Sciatic nerve (tissue), 2 donors: ENCODE measurements at regions not wholly inside any gene's neighbourhood (a gene's known extent, or its start where the extent isn't known, plus 50 kb on each side); places are given as distances from the start of the nearest gene placed in this dataset.
A peak's percentile ranks its signal among the peaks of the same experiment; 100 is the strongest.

Experiments
- ATAC-seq: fragments of 200-7000 bp; cut with Tn5 transposase; one replicate; pipeline ENCODE4 v1.9.1; 2020; ENCODE audit warnings: mild to moderate bottlenecking, moderate library complexity
- DNase-seq: peaks from one replicate; pipeline ENCODE4 v3.0.0-alpha.2; 2020; ENCODE audit warnings: low spot score
- intact Hi-C: fragments of 100-400 bp; cut with DNase I; formaldehyde crosslinking; loops from one replicate; pipeline ENCODE4 v1.14.2; 2022
- donor health status: DM: no; HTN: no; CAD: no.
- donor health status: DM: no; HTN: no; CAD: no.

GRCh38 chrX:38856670-38857265, 55.5 kb downstream of the MID1IP1 start:
- DNase-seq: no peak
- intact Hi-C loops: no loop called here
- ATAC-seq: no peak

GRCh38 chrX:38857736-38858523, 56.7 kb downstream of the MID1IP1 start:
- DNase-seq (no peak), ATAC-seq (no peak)
- intact Hi-C loops: no loop called here

GRCh38 chrX:38859602-38860001, 58.3 kb downstream of the MID1IP1 start:
- intact Hi-C loops: no loop called here
- ATAC-seq: no peak
- no peak for DNase-seq

- ATAC-seq: no peak
- DNase-seq: no peak
- intact Hi-C loops: no loop called here
Measured at GRCh38 chrX:38860106-38861013, 59.1 kb downstream of the MID1IP1 start.

GRCh38 chrX:38861489-38861888, 60.2 kb downstream of the MID1IP1 start:
- intact Hi-C loops: no loop called here
- peak; percentile 52 for ATAC-seq
- no peak for DNase-seq

- DNase-seq (no peak), ATAC-seq (no peak)
- intact Hi-C loops: no loop called here
Measured at GRCh38 chrX:38862100-38862499, 60.8 kb downstream of the MID1IP1 start.

- intact Hi-C loops: no loop called here
- no peak for ATAC-seq
- no peak for DNase-seq
Measured at GRCh38 chrX:38864165-38864564, 62.9 kb downstream of the MID1IP1 start.

GRCh38 chrX:38868321-38868720, 67.1 kb downstream of the MID1IP1 start:
- ATAC-seq: no peak
- DNase-seq: no peak
- intact Hi-C loops: no loop called here

- intact Hi-C loops: no loop called here
- ATAC-seq: peak; percentile 73
Measured at GRCh38 chrX:38868941-38869401, 67.7 kb downstream of the MID1IP1 start.

GRCh38 chrX:38870361-38870895, 69.2 kb downstream of the MID1IP1 start:
- intact Hi-C loops: no loop called here
- DNase-seq (no peak), ATAC-seq (no peak)

More at GRCh38 chrX:38868941-38869401, 67.7 kb downstream of the MID1IP1 start:
- DNase-seq: no peak

- intact Hi-C loops: no loop called here
- DNase-seq (no peak), ATAC-seq (no peak)
Measured at GRCh38 chrX:38871129-38872029, 70.1 kb downstream of the MID1IP1 start.

GRCh38 chrX:38877366-38877765, 76.1 kb downstream of the MID1IP1 start:
- DNase-seq: no peak
- intact Hi-C loops: no loop called here
- ATAC-seq: no peak

GRCh38 chrX:38878641-38879340, 77.5 kb downstream of the MID1IP1 start:
- no peak for ATAC-seq
- no peak for DNase-seq
- intact Hi-C loops: no loop called here

GRCh38 chrX:38879631-38880220, 78.5 kb downstream of the MID1IP1 start:
- no peak for DNase-seq
- intact Hi-C loops: no loop called here
- peak; percentile 45 for ATAC-seq

GRCh38 chrX:38880296-38880854, 79.1 kb downstream of the MID1IP1 start:
- ATAC-seq (no peak), DNase-seq (no peak)
- intact Hi-C loops: no loop called here

- intact Hi-C loops: no loop called here
- ATAC-seq (no peak), DNase-seq (no peak)
Measured at GRCh38 chrX:38881066-38881465, 79.8 kb downstream of the MID1IP1 start.

- ATAC-seq (no peak), DNase-seq (no peak)
- intact Hi-C loops: no loop called here
Measured at GRCh38 chrX:38881727-38882126, 80.5 kb downstream of the MID1IP1 start.
